HepG2 (cell line): ENCODE measurements at regions not wholly inside any gene's neighbourhood (a gene's known extent, or its start where the extent isn't known, plus 50 kb on each side); places are given as distances from the start of the nearest gene placed in this dataset.

ENCODE experiments used
- CCDC6 ChIP-seq: sonication (generic); formaldehyde crosslinking; IDR thresholded peaks from 2 replicates; pipeline ENCODE4 v1.8.1; 2022; ENCODE audit warnings: mild to moderate bottlenecking, missing genetic modification reagents, moderate library complexity
- CEBPB ChIP-seq: IDR thresholded peaks from 2 replicates; pipeline ENCODE4 v1.6.1; 2011; ENCODE audit warnings: low read depth, low read length, improper control_type of control experiment, borderline replicate concordance
- EP300 ChIP-seq, 3 experiments: sonication (generic) in 1 of 3; formaldehyde crosslinking in 1 of 3; IDR thresholded peaks; 2 replicates each; pipeline versions ENCODE4 v1.5.1 to v1.6.1; 2011 to 2020; ENCODE audit warnings: low read depth in 2 of 3, low read length in 2 of 3, borderline replicate concordance in 1 of 3, improper control_type of control experiment in 1 of 3, mild to moderate bottlenecking in 1 of 3, missing genetic modification reagents in 1 of 3, moderate library complexity in 1 of 3
- MYNN ChIP-seq: sonication (generic); formaldehyde crosslinking; IDR thresholded peaks from 2 replicates; pipeline ENCODE4 v1.4.0; 2020; ENCODE audit warnings: mild to moderate bottlenecking, low read depth, missing genetic modification reagents
- RFX1 ChIP-seq: fragments of 450-650 bp; IDR thresholded peaks from 2 replicates; pipeline ENCODE4 v1.6.1; 2017
- ZNF263 ChIP-seq: sonication (generic); formaldehyde crosslinking; IDR thresholded peaks from 2 replicates; pipeline ENCODE4 v1.4.0; 2020; ENCODE audit warnings: missing genetic modification reagents
- ZNF564 ChIP-seq: sonication (generic); formaldehyde crosslinking; IDR thresholded peaks from 2 replicates; pipeline ENCODE4 v1.8.1; 2023; ENCODE audit warnings: mild to moderate bottlenecking, missing genetic modification reagents
- TF ChIP-seq, protein P1 (sequence below): sonication (generic); formaldehyde crosslinking; IDR thresholded peaks from 2 replicates; pipeline ENCODE4 v1.4.0; 2020; ENCODE audit warnings: mild to moderate bottlenecking, missing genetic modification reagents

DNA sequence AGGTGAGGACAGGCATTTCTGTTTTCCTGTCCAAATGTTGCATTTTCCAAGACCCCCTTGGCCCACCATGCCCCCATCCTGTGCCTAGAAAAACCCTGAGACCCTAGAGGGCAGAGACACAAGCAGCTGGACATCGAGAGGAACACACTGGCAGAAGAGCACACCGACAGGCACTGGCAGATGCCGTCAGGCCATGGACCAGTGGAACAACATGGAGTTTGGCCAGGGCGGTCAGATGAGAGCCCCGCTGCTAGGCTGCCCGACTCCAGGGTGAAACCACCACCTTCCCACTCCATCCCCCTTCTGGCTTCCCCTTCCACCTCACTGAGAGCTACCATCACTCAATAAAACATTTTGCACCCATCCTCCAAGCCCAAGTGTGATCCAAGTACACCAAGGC is 438.4 kb downstream of the SIPA1L2 start:
- no peak for TF ChIP-seq CCDC6 (CRISPR knock-in tag)
- TF ChIP-seq, protein P1, sequence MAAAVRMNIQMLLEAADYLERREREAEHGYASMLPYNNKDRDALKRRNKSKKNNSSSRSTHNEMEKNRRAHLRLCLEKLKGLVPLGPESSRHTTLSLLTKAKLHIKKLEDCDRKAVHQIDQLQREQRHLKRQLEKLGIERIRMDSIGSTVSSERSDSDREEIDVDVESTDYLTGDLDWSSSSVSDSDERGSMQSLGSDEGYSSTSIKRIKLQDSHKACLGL (CRISPR knock-in tag), result no peak
- TF ChIP-seq ZNF263 (CRISPR knock-in tag), result no peak
- no peak for TF ChIP-seq RFX1
- TF ChIP-seq EP300 (IDR thresholded peaks at IDR 0.05; ENCODE audit: low read depth in 2 of 2, low read length in 2 of 2), result no peak
- no peak for TF ChIP-seq EP300 (CRISPR knock-in tag; IDR thresholded peaks at IDR 0.05; ENCODE audit: borderline replicate concordance)
- TF ChIP-seq MYNN, result no peak
- TF ChIP-seq ZNF564 (CRISPR knock-in tag), result no peak
- no peak for TF ChIP-seq CEBPB
